ENCODE measurements at regions not wholly inside any gene's neighbourhood (a gene's known extent, or its start where the extent isn't known, plus 50 kb on each side); places are given as distances from the start of the nearest gene placed in this dataset.

GRCh38 chr6:152905551-152906299 is 77.1 kb downstream of the FBXO5 start:
- no peak for DNase-seq

DNA sequence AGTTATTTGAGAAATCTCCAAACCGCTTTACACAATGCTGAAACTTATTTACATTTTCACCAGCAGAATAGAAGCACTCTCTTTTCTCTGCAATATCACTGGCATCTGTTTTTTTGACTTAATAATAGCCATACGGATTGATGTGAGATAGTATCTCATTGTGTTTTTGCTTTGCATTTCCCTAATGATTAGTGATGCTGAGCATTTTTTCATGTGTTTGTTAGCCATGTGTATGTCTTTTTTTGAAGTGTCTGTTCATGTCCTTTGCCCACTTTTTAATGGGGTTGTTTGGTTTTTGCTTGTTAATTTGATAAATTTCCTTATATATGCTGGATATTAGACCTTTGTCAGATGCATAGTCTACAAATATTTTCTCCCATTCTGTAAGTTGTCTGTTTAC is 73.6 kb downstream of the FBXO5 start:
- DNase-seq = no peak

DNA sequence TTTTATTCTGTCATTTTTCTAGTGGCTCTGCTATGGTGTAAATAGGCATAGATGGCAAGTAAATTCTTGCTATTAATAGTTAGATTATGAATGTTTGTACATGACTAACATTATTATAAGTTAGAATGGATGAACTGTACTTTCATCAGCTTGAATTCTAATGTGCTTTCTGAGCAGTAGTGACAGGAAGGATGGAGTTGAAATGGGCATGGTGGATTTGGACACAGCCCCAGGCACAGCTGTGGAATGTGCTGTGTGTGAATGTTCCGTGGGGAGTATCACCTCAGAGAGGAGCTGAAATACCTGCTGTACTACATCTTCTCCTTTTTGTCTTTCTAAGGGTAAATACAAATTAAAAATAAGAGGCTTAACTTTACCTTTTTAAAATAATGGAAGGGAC is 66.8 kb downstream of the FBXO5 start:
- DNase-seq = no peak

DNA sequence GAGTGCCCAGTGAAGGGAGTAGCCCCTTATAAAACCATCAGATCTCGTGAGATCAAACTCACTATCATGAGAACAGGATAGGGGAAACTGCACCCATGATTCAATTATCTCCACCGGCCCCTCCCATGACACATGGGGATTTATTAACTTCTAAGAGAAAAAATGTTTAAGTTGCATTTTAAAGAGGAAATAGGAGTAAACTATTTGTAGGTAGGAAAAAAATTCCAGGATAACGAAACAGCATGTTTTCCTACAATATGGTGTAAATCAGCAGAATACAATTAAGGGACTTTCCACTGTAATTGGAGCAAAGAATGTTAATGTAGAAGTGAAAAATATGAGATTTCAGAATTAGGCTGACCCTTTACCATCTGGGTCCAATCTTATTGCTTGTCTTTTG is 63.9 kb downstream of the FBXO5 start:
- DNase-seq = no peak

GRCh38 chr6:152920016-152920415 is 62.8 kb downstream of the FBXO5 start:
- no peak for DNase-seq
